ENCODE measurements at regions not wholly inside any gene's neighbourhood (a gene's known extent, or its start where the extent isn't known, plus 50 kb on each side); places are given as distances from the start of the nearest gene placed in this dataset.

- no peak for FAIRE-seq
- H2AFZ ChIP-seq (ENCODE audit: low read length), result no peak overlapping the region
Measured at GRCh38 chr15:91566141-91566540, 287.4 kb upstream of the SLCO3A1 start.

GRCh38 chr15:91568036-91568435 lies 285.5 kb upstream of the SLCO3A1 start:
- H3K36me3 ChIP-seq (replicated peaks in 1 of 2; ENCODE audit: control insufficient read depth in 1 of 2, insufficient read depth in 2 of 2, low read length in 2 of 2), result no peaks in the 10 kb centered on the region
- POLR2A ChIA-PET, result no interaction called here
- no peaks in the 10 kb centered on the region for H3K4me1 ChIP-seq (ENCODE audit: insufficient read depth, low read length)
- BruUV-seq (replicated peaks), result no TSS peak
- H3K4me2 ChIP-seq (ENCODE audit: low read depth, low read length), result no peak overlapping the region
- H4K20me1 ChIP-seq (ENCODE audit: insufficient read depth, low read length), result no peaks in the 10 kb centered on the region
- H2AFZ ChIP-seq (ENCODE audit: low read length), result no peak overlapping the region
- FAIRE-seq (no peak), ATAC-seq (no peak), DNase-seq (ENCODE audit: low spot score) (no peak)
- CTCF ChIA-PET (ENCODE audit: low intra/inter-chr PET ratio, low total read pairs), result no interaction called here
- H3K4me3 ChIP-seq (replicated peaks in 1 of 3; ENCODE audit: insufficient read depth in 1 of 3, low read depth in 2 of 3, low read length in 3 of 3), result no peak overlapping the region
- H3K9ac ChIP-seq (ENCODE audit: insufficient read depth, low read depth, low read length), result no peak overlapping the region
- 44% methylated on average over 2 of the region's 2 CpGs for WGBS (ENCODE audit: low lambda C conversion rate)
- in situ Hi-C loops (cut with HindIII; ENCODE audit: extremely low pct_ligation_motif_present, low pct_unique_long_range_greater_than_20kb) (no loop called here), intact Hi-C loops (cut with micrococcal nuclease; ENCODE audit: unreplicated experiment) (no loop called here)
- no peaks in the 10 kb centered on the region for H3K79me2 ChIP-seq (ENCODE audit: insufficient read depth, low read length)
- H3K9me3 ChIP-seq (ENCODE audit: low read length), result no peaks in the 10 kb centered on the region
- no peaks in the 10 kb centered on the region for H3K27me3 ChIP-seq (ENCODE audit: control insufficient read depth in 1 of 2, insufficient read depth in 2 of 2, low read length in 2 of 2)
- H3K27ac ChIP-seq (ENCODE audit: extremely low read length, insufficient read depth, low read length), result no peak overlapping the region
- TF ChIP-seq ZNF878 (CRISPR knock-in tag; IDR thresholded peaks at IDR 0.05) (no peak), BCLAF1 (IDR thresholded peaks at IDR 0.05) (no peak), HNRNPUL1 (IDR thresholded peaks at IDR 0.05; ENCODE audit: low read depth, low read length) (no peak), USF2 (IDR thresholded peaks at IDR 0.05; ENCODE audit: low read depth, low read length) (peak; percentile 50; the same call in 1 of the 2 replicates), USF2 (CRISPR knock-in tag; IDR thresholded peaks at IDR 0.05; ENCODE audit: borderline replicate concordance) (no peak), SRF (IDR thresholded peaks at IDR 0.05; ENCODE audit: low read depth, low read length) (no peak)

More at GRCh38 chr15:91566141-91566540, 287.4 kb upstream of the SLCO3A1 start:
- no peaks in the 10 kb centered on the region for H4K20me1 ChIP-seq (ENCODE audit: insufficient read depth, low read length)
- intact Hi-C loops (cut with micrococcal nuclease; ENCODE audit: unreplicated experiment), result no loop called here
- in situ Hi-C loops (cut with HindIII; ENCODE audit: extremely low pct_ligation_motif_present, low pct_unique_long_range_greater_than_20kb), result no loop called here
- WGBS (ENCODE audit: low lambda C conversion rate), result 47% methylated on average over 4 of the region's 4 CpGs
- no TSS peak for BruUV-seq (replicated peaks)
- H3K27me3 ChIP-seq (ENCODE audit: control insufficient read depth in 1 of 2, insufficient read depth in 2 of 2, low read length in 2 of 2), result no peaks in the 10 kb centered on the region
- H3K27ac ChIP-seq (ENCODE audit: extremely low read length, insufficient read depth, low read length), result no peak overlapping the region
- DNase-seq (ENCODE audit: low spot score) (no peak), ATAC-seq (no peak)
- no peak overlapping the region for H3K9ac ChIP-seq (ENCODE audit: insufficient read depth, low read depth, low read length)
- TF ChIP-seq ZFP1 (CRISPR knock-in tag; IDR thresholded peaks at IDR 0.05), result no peak
- TF ChIP-seq ZNF510 (CRISPR knock-in tag; IDR thresholded peaks at IDR 0.05; ENCODE audit: low read depth), result no peak
- TF ChIP-seq ZFYVE20 (CRISPR knock-in tag; IDR thresholded peaks at IDR 0.05; ENCODE audit: borderline replicate concordance, low read depth), result no peak
- no peak for TF ChIP-seq ZNF652 (CRISPR knock-in tag; IDR thresholded peaks at IDR 0.05; ENCODE audit: borderline replicate concordance, low read depth)
- no peak for TF ChIP-seq PAF1 (CRISPR knock-in tag; IDR thresholded peaks at IDR 0.05)
- TF ChIP-seq RCOR2 (CRISPR knock-in tag; IDR thresholded peaks at IDR 0.05), result no peak
- TF ChIP-seq ISX (CRISPR knock-in tag; conservative IDR thresholded peaks at IDR 0.05), result no peak
- no peak for TF ChIP-seq ZNF503 (CRISPR knock-in tag; IDR thresholded peaks at IDR 0.05)
- TF ChIP-seq SNRNP70 (IDR thresholded peaks at IDR 0.05; ENCODE audit: low read depth, low read length), result no peak
- no peaks in the 10 kb centered on the region for H3K79me2 ChIP-seq (ENCODE audit: insufficient read depth, low read length)
- H3K4me1 ChIP-seq (ENCODE audit: insufficient read depth, low read length), result no peaks in the 10 kb centered on the region
- H3K4me2 ChIP-seq (ENCODE audit: low read depth, low read length), result no peak overlapping the region
- POLR2A ChIA-PET, result no interaction called here
- H3K4me3 ChIP-seq (replicated peaks in 1 of 3; ENCODE audit: insufficient read depth in 1 of 3, low read depth in 2 of 3, low read length in 3 of 3), result no peak overlapping the region
- H3K36me3 ChIP-seq (replicated peaks in 1 of 2; ENCODE audit: control insufficient read depth in 1 of 2, insufficient read depth in 2 of 2, low read length in 2 of 2), result no peaks in the 10 kb centered on the region
- no peaks in the 10 kb centered on the region for H3K9me3 ChIP-seq (ENCODE audit: low read length)
- CTCF ChIA-PET (ENCODE audit: low intra/inter-chr PET ratio, low total read pairs), result no interaction called here

Data from HepG2 (cell line).